HG02798 (cell line): ENCODE measurements at regions not wholly inside any gene's neighbourhood (a gene's known extent, or its start where the extent isn't known, plus 50 kb on each side); places are given as distances from the start of the nearest gene placed in this dataset.

Experiments
- ATAC-seq: cut with Tn5 transposase; IDR thresholded peaks from one replicate; pipeline ENCODE4 v1.9.1; 2021; ENCODE audit warnings: mild to moderate bottlenecking; ENCODE audit not compliant: unreplicated experiment, poor library complexity

GRCh38 chr2:138170485-138170884 is 206.2 kb downstream of the HNMT start:
- ATAC-seq, result no peak

- ATAC-seq, result no peak
These were observed 207.0 kb downstream of the HNMT start for GRCh38 chr2:138171244-138171643.

DNA sequence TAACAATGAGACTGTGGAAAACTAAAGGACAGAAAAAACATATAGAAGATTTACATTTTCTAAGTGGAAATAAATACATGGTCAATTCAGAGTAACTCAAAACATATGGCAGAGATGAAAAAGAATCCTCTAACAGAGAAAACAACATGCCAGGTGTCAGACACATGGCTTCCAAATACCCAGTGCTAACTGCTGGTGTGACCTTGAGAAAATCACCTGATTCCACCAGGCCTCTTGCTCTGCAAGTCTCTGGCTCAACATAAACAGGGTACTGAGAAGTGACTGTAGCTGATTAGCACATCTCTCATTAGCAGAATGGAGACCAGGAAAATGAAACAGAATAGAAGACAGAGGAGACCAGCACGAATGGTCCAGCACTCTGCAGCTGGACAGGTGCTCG is 210.8 kb downstream of the HNMT start:
- ATAC-seq, result no peak

DNA sequence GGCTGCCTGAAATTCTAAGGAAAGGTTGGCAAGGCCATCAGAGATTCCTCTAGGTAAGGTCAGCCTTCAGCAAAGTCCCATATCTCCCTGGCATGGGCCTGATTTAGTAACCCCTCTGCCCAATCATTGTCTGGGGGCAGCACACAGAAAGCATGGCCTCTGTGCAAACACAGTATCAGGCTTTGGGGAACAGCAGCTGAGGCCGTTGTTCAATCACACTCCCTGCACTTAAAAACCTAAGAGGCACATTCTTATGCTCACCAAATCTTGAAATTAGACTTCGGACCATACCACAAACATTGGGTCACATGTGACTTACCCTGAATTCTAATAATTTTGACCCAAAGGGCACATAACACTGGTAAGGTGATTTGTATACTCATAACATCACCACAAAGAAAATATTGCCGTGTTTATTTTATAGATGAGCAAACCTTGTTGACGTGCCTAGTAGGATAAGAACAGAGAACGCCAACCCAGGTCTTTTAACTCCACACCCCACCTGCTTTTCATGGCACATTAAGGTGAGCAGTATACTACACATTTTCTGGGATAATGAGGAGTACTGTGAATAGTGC is 212.7 kb downstream of the HNMT start:
- no peak for ATAC-seq

GRCh38 chr2:138177693-138178092 is 213.4 kb downstream of the HNMT start:
- no peak for ATAC-seq

DNA sequence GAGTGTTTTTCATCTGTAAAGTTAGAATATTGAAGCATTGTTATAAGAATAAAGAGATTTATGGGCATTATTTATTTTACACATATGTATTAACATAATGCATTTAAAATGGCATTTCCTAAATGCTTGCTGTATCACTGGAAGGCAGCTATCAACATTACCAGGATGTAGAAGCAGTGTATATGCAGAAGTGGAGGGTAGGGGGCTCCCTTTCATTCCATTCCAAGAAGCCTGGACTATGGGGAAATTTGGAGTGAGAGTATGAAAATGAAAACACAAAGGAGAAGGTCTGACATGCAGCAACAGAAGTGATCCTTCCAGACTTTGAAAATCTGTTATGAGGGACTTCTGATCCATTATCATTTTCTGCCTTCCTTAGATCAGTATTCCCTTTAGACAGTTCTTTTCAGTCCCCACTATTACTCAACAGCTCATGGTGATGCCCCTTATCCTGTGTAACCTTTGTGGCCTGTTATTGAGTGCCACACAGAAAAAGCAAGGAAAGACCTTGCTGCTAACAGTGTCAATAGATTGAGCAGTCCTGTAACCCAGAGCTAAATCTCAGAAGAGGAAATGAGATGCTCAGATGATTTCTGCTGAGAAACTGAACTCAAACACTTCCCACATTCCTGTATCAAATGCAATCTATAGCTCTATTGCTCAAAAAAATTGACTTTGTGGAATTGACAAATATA is 216.6 kb downstream of the HNMT start:
- no peak for ATAC-seq

GRCh38 chr2:138182250-138182936 is 218.1 kb downstream of the HNMT start:
- ATAC-seq, result no peak

DNA sequence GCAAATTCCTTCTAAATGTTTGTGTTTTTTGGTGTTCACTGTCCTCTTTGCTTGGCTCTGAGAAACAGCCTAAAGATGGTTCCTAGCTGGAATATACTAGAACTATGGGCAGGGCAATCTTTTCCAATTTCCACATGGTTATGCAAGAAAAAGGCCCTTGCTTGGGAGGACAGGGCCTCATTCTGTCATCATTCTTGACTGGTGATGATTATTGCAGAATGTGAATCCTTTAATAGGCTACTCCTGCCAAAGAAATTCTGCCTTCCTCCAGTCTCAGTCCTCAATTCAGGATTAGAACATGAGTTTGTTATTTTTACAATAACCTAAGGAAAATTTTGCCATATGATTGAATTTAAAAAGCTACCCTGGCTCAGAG is 218.7 kb downstream of the HNMT start:
- no peak for ATAC-seq

- ATAC-seq, result no peak
These were observed 219.4 kb downstream of the HNMT start for GRCh38 chr2:138183705-138184104.

- no peak for ATAC-seq
These were observed 220.2 kb downstream of the HNMT start for GRCh38 chr2:138184428-138184827.

- no peak for ATAC-seq
These were observed 221.6 kb downstream of the HNMT start for GRCh38 chr2:138185827-138186226.

DNA sequence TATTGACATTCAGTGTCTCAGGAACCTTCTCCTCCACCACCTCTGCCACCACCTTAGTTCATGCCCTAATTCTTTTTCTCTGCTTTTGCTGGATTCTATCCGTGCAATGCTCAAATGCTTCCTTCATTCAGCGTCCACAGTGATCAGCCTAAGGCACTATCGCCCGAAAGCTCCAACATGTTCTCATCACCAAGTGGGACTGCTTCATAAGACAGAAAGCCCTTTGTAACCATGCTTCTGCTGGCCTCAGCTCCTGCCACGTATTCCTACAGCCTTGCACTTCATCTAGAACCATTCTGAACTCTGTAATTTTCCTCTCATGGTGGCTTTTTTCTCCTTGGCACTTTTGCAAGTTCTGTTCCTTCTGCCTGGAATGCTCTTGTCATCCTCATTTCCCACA is 222.9 kb downstream of the HNMT start:
- ATAC-seq, result no peak

GRCh38 chr2:138190999-138191398 is 226.7 kb downstream of the HNMT start:
- ATAC-seq, result no peak

GRCh38 chr2:138193416-138194213 is 229.3 kb downstream of the HNMT start:
- no peak for ATAC-seq

- ATAC-seq, result no peak
These were observed 237.0 kb downstream of the HNMT start for GRCh38 chr2:138201286-138201685.

DNA sequence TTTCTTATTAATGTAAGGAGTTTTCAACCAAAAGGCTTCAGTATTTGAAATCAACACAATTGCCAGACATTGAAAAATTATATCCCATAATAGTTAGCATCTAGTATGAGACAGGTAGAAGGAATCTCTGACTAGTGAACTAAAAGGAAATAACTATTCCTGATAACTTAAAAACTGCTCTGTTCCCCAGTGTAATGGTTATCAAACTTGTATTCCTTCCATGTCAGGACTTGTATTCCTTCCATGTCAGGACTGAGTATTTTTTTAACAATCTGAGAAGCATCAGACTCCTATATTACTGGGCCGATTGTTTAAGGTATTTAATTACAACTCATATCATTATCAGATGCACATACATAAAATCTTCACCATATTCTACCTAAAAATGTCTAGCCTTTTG is 238.5 kb downstream of the HNMT start:
- no peak for ATAC-seq

DNA sequence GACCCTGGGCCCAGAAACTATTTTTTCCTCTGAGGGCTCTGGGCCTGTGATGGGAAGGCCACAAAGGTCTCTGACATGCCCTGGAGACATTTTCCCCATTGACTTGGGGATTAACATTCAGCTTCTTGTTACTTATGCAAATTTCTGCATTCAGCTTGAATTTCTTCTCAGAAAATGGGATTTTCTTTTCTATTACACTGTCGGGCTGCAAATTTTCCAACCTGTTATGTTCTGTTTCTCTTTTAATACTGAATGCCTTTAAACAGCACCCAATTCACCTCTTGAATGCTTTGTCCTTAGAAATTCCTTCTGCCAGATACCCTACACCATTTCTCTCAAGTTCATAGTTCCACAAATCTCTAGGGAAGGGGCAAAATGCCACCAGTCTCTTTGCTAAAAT is 241.0 kb downstream of the HNMT start:
- no peak for ATAC-seq

DNA sequence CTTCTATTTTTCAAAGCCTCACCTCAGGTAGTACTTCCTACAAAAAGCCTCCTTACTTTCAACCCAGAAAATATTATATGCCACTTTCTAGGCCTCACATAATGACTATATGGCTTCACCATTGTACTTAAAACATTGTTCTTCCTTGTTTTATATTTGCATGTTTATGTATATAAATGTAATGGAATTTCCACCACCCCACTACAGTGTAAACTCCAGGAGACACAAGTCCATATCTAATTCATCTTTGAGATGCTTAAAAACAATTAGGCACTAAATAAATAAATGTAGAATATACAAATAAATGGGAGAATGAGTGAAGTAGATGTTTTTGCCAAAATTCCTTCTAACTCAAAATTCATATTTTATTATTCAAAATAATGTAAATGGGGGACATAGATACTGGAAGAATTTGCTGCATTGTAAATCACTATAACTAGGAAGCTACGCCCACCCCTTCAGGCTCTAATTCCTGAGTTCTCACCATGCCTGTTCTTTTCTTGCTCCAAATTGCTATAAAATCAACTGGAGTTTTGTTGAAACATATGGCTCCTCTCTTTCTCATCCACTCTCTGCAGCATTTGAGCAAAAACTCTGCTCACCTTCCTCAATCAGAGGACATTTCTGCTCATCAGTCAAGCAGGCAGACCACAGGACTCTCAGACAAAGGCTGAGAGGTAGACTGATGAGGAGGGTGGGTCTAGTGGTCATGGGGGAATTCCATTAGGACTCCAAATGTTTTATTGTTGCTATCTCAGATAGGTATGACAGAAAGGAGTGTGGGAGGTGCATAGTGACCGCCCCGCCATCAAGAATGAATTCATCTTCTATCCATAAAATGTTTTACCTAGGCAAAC is 243.0 kb downstream of the HNMT start:
- no peak for ATAC-seq

DNA sequence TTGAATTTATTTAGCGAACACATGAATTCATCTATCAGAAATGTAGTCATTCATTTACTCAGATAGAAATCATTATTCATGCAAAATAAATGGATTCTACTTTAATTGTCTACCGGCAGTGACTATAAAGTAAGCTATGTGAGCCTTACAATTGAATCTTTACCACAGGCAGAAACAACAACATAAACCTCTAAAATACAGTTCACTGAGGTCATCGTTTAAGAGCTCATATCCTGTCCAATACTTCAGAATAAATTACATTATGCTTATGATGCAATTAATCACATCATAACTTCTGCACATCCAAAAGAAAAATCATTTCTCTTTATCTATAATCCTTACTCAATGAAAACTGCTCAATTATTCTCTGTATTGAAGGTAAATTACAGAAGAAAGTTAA is 244.7 kb downstream of the HNMT start:
- ATAC-seq, result no peak

DNA sequence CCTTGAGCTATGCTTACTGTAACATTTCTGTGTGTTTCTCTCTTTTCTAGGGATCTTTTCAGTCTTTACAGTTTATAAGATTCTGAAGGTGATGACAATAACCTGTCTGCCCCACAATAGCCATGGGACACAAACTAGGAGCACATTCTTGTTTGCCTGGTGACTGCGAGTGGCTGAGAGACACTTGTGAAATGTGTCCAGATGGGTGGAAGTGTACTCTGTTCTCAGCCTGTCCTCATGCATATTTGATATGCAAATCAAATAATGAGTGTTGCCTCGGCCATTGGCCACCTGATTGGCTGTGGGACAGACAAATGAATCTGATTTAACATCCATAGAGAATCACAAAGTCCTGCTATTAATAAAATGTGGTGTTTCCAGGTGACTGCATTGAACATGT is 246.2 kb downstream of the HNMT start:
- ATAC-seq, result no peak
